ENCODE measurements at regions not wholly inside any gene's neighbourhood (a gene's known extent, or its start where the extent isn't known, plus 50 kb on each side); places are given as distances from the start of the nearest gene placed in this dataset.
"Not testable (repeated sequence)": the region's sequence is repeated elsewhere in the genome, so short reads cannot be mapped to it uniquely, and the experiment has no call there.

GRCh38 chr3:87673132-87673531, 385.7 kb downstream of the CGGBP1 start:
- TF ChIP-seq POLR2A (IDR thresholded peaks at IDR 0.05) (no peak), CTCF (IDR thresholded peaks at IDR 0.05) (no peak)
- Histone ChIP-seq H3K4me1 (no peaks in the 10 kb centered on the region), H3K9me3 (no peaks in the 10 kb centered on the region), H3K27ac (no peak overlapping the region), H3K4me3 (no peak overlapping the region), H3K27me3 (no peaks in the 10 kb centered on the region), H3K36me3 (no peaks in the 10 kb centered on the region)
- DNase-seq, result no peak
- intact Hi-C loops (cut with DNase I; ENCODE audit: low total_unique reads), result no loop called here

GRCh38 chr3:87654184-87654583, 377.8 kb upstream of the POU1F1 start:
- Histone ChIP-seq H3K36me3 (no peaks in the 10 kb centered on the region), H3K9me3 (no peaks in the 10 kb centered on the region), H3K27ac (no peak overlapping the region), H3K4me3 (no peak overlapping the region), H3K27me3 (no peaks in the 10 kb centered on the region), H3K4me1 (no peaks in the 10 kb centered on the region)
- intact Hi-C loops (cut with DNase I; ENCODE audit: low total_unique reads), result no loop called here
- TF ChIP-seq CTCF (IDR thresholded peaks at IDR 0.05) (no peak), POLR2A (IDR thresholded peaks at IDR 0.05) (no peak)
- no peak for DNase-seq

DNA sequence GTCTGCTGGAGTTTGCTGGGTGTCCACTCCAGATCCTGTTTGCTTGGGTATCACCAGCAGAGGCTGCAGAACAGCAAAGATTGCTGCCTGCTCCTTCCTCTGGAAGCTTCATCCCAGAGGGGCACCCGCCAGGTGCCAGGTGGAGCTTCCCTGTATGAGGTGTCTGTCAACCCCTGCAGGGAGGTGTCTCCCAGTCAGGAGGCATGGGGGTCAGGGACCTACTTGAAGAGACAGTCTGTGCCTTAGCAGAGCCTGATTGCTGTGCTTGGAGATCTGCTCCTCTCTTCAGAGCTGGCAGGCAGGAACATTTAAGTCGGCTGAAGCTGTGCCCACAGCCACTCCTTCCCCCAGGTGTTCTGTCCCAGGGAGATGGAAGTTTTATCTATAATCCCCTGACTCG, 376.8 kb upstream of the POU1F1 start:
- H3K36me3 ChIP-seq; intact Hi-C loops (cut with DNase I; ENCODE audit: low total_unique reads); H3K27me3 ChIP-seq; H3K4me3 ChIP-seq; H3K27ac ChIP-seq; DNase-seq; H3K9me3 ChIP-seq; H3K4me1 ChIP-seq: not testable (repeated sequence)

DNA sequence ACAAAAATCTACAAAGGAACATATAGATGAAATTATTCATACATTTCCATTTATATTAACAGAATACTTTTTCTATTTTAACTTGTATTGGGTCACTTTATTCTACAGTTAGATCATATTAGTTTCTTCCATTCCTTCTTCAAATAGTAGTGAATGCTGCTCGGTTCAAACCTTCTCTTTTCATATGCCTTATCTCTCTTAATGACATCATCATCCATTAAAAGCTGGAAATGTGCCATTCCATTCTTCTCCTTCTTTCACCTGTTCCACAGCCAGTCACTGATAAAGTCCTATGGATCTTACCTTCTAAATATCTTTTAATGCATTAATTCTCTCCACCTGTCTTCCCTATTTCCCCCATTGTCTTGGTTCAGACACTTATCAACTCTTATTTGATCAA, 358.0 kb upstream of the POU1F1 start:
- Histone ChIP-seq H3K9me3 (no peaks in the 10 kb centered on the region), H3K4me3 (no peak overlapping the region), H3K4me1 (no peaks in the 10 kb centered on the region), H3K27me3 (no peaks in the 10 kb centered on the region), H3K36me3 (no peaks in the 10 kb centered on the region), H3K27ac (no peak overlapping the region)
- DNase-seq, result no peak
- TF ChIP-seq CTCF (IDR thresholded peaks at IDR 0.05), result no peak
- no peak for TF ChIP-seq POLR2A (IDR thresholded peaks at IDR 0.05)
- intact Hi-C loops (cut with DNase I; ENCODE audit: low total_unique reads), result no loop called here

DNA sequence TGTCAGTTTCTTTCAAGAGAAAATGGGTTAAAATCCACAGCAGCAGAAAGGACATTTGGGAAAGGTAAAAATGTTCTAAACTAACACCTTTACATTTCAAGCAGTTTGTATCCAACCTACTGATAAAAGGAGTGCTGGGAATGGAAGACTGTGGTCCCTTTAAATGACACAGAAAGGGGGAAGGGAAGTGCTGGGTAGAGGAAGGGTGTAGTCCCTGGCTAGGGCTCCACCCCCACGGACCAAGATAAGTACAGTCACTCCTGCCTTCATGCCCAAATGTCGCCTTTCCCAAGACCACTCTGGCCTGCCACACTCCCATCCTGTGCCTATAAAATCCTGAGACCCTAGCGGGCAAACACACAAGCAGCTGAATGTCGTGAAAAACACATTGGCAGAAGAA, 350.9 kb upstream of the POU1F1 start:
- no peaks in the 10 kb centered on the region for H3K9me3 ChIP-seq
- TF ChIP-seq CTCF (IDR thresholded peaks at IDR 0.05) (no peak), POLR2A (IDR thresholded peaks at IDR 0.05) (no peak)
- no peak for DNase-seq
- H3K36me3 ChIP-seq, result no peaks in the 10 kb centered on the region
- no peak overlapping the region for H3K4me3 ChIP-seq
- intact Hi-C loops (cut with DNase I; ENCODE audit: low total_unique reads), result no loop called here
- no peak overlapping the region for H3K27ac ChIP-seq
- H3K27me3 ChIP-seq, result no peaks in the 10 kb centered on the region
- H3K4me1 ChIP-seq, result no peaks in the 10 kb centered on the region

GRCh38 chr3:87626546-87626945, 350.2 kb upstream of the POU1F1 start:
- TF ChIP-seq POLR2A (IDR thresholded peaks at IDR 0.05) (no peak), CTCF (IDR thresholded peaks at IDR 0.05) (no peak)
- Histone ChIP-seq H3K4me3 (no peak overlapping the region), H3K9me3 (no peaks in the 10 kb centered on the region), H3K36me3 (no peaks in the 10 kb centered on the region), H3K27ac (no peak overlapping the region), H3K27me3 (no peaks in the 10 kb centered on the region), H3K4me1 (no peaks in the 10 kb centered on the region)
- intact Hi-C loops (cut with DNase I; ENCODE audit: low total_unique reads), result no loop called here
- DNase-seq, result no peak
